Heart left ventricle (tissue), 16 donors: ENCODE measurements at regions not wholly inside any gene's neighbourhood (a gene's known extent, or its start where the extent isn't known, plus 50 kb on each side); places are given as distances from the start of the nearest gene placed in this dataset.

Experiments used
- ATAC-seq, 4 donors: fragments of 200-7000 bp; cut with Tn5 transposase; one replicate each; pipeline ENCODE4 v1.9.1; 2020 to 2022; ENCODE audit warnings: moderate library complexity in 4 of 4, mild to moderate bottlenecking in 3 of 4, moderate number of reproducible peaks in 1 of 4
- DNase-seq, 5 donors: peaks; one replicate each; pipeline ENCODE4 v3.0.0-alpha.2; 2020
- H3K27ac ChIP-seq, 12 donors: fragments of 200-600 bp; sonication (generic) in 4 of 12; one replicate each; pipeline versions ENCODE4 v1.5.0 to v1.8.0; 2016 to 2022; ENCODE audit warnings: mild to moderate bottlenecking in 2 of 12
- H3K27me3 ChIP-seq, 9 donors: fragments of 200-600 bp; sonication (generic) in 2 of 9; one replicate each; pipeline versions ENCODE4 v1.5.1 to v1.8.0; 2016 to 2022; ENCODE audit warnings: mild to moderate bottlenecking in 3 of 9
- H3K36me3 ChIP-seq, 9 donors: fragments of 200-600 bp; sonication (generic) in 2 of 9; one replicate each; pipeline versions ENCODE4 v1.5.0 to v1.8.0; 2018 to 2022; ENCODE audit warnings: mild to moderate bottlenecking in 2 of 9
- H3K4me1 ChIP-seq, 12 donors: fragments of 200-600 bp; sonication (generic) in 4 of 12; one replicate each; pipeline versions ENCODE4 v1.5.0 to v1.8.0; 2016 to 2022; ENCODE audit warnings: mild to moderate bottlenecking in 3 of 12
- H3K4me3 ChIP-seq, 12 donors: fragments of 200-600 bp; sonication (generic) in 4 of 12; one replicate each; pipeline versions ENCODE4 v1.5.0 to v1.8.0; 2017 to 2022; ENCODE audit warnings: mild to moderate bottlenecking in 9 of 12, moderate library complexity in 4 of 12
- H3K9me3 ChIP-seq, 12 donors: fragments of 200-600 bp; sonication (generic) in 4 of 12; one replicate each; pipeline versions ENCODE4 v1.5.0 to v1.8.0; 2016 to 2022; ENCODE audit warnings: mild to moderate bottlenecking in 1 of 12
- POLR2A ChIP-seq, 2 donors: fragments of 450-650 bp; IDR thresholded peaks; one replicate each; pipeline ENCODE4 v1.6.1; 2017; ENCODE audit warnings: antibody characterized with exemption in 2 of 2, mild to moderate bottlenecking in 2 of 2, moderate library complexity in 2 of 2
- WGBS, 4 donors: extraction: QIAGEN DNeasy Blood & Tissue Kit in 2 of 4; methylation state at CpG; one replicate each; pipeline versions ENCODE4 v1.1.5 to v1.1.7; 2013 to 2018; 5-methylcytosine and 5-hydroxymethylcytosine counted together
- intact Hi-C, 10 donors: fragments of 100-400 bp; cut with DNase I; formaldehyde crosslinking; loops; one replicate each; pipeline versions ENCODE4 v1.11.1 to v1.14.2; 2022
- TF ChIP-seq, protein P1 (sequence below), 12 donors: fragments of 200-600 bp; sonication (generic) in 4 of 12; IDR thresholded peaks; one replicate each; pipeline versions ENCODE4 v1.5.0 to v1.8.0; 2018 to 2022; ENCODE audit warnings: antibody characterized with exemption in 12 of 12, mild to moderate bottlenecking in 5 of 12
- donor health status: ischemic (EF 13 %, LVEDD 7.1; RV severe dilation, severe dysfunction).
- donor health status: healthy with polysubstance abuse.
- donor health status: DM: no; HTN: yes; CAD: no.
- donor health status: DM: no; HTN: no; CAD: no.
- donor health status: ischemic (EF 25% LVEDD 6.9; RV normal size, moderate dysfunction).
- donor health status: ischemic (EF 25% LVEDD 5.7; RV mildly dilated, moderate dysfunction).
- donor health status: healthy.
- donor health status: DM: yes; HTN: yes; CAD: no.
- donor health status: ischemic (EF 35%, LVEDD 5.7; RV mildly dilated, moderate dysfunction).
- donor health status: nonischemic (EF 11% LVEDD 7.7; RV severe dilation, severe dysfunction).
- donor health status: DM: yes; HTN: yes; CAD: no.
- donor health status: PGD.
- donor health status: ischemic (EF 29% LVEDD 5.4; RV normal size, mild dysfunction).
- donor health status: nonischemic (EF 23%, LVEDD 6.1; RV moderate dilation, normal function).

GRCh38 chr3:88785841-88786240 lies 321.6 kb upstream of the EPHA3 start:
- Histone ChIP-seq H3K36me3 (no peaks in the 10 kb centered on the region), H3K9me3 (peaks cover 0 to 10% (median 0%) of the 10 kb centered on the region in 12 donors), H3K4me1 (no peaks in the 10 kb centered on the region), H3K27me3 (no peaks in the 10 kb centered on the region), H3K27ac (no peak overlapping the region), H3K4me3 (no peak overlapping the region)
- TF ChIP-seq, protein P1, sequence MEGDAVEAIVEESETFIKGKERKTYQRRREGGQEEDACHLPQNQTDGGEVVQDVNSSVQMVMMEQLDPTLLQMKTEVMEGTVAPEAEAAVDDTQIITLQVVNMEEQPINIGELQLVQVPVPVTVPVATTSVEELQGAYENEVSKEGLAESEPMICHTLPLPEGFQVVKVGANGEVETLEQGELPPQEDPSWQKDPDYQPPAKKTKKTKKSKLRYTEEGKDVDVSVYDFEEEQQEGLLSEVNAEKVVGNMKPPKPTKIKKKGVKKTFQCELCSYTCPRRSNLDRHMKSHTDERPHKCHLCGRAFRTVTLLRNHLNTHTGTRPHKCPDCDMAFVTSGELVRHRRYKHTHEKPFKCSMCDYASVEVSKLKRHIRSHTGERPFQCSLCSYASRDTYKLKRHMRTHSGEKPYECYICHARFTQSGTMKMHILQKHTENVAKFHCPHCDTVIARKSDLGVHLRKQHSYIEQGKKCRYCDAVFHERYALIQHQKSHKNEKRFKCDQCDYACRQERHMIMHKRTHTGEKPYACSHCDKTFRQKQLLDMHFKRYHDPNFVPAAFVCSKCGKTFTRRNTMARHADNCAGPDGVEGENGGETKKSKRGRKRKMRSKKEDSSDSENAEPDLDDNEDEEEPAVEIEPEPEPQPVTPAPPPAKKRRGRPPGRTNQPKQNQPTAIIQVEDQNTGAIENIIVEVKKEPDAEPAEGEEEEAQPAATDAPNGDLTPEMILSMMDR (IDR thresholded peaks at IDR 0.05): no peak
- TF ChIP-seq POLR2A (IDR thresholded peaks at IDR 0.05): no peak
- no peak for ATAC-seq
- intact Hi-C loops: no loop called here
- DNase-seq: no peak

- intact Hi-C loops: no loop called here
- TF ChIP-seq, protein P1 (IDR thresholded peaks at IDR 0.05): no peak
- no peak for TF ChIP-seq POLR2A (IDR thresholded peaks at IDR 0.05)
- no peak for ATAC-seq
- Histone ChIP-seq H3K4me3 (no peak overlapping the region), H3K9me3 (peaks cover 0 to 32% (median 17%) of the 10 kb centered on the region in 12 donors), H3K27me3 (no peaks in the 10 kb centered on the region), H3K27ac (no peak overlapping the region), H3K4me1 (no peaks in the 10 kb centered on the region), H3K36me3 (no peaks in the 10 kb centered on the region)
- no peak for DNase-seq
Measured at GRCh38 chr3:88795503-88795902, 311.9 kb upstream of the EPHA3 start.

DNA sequence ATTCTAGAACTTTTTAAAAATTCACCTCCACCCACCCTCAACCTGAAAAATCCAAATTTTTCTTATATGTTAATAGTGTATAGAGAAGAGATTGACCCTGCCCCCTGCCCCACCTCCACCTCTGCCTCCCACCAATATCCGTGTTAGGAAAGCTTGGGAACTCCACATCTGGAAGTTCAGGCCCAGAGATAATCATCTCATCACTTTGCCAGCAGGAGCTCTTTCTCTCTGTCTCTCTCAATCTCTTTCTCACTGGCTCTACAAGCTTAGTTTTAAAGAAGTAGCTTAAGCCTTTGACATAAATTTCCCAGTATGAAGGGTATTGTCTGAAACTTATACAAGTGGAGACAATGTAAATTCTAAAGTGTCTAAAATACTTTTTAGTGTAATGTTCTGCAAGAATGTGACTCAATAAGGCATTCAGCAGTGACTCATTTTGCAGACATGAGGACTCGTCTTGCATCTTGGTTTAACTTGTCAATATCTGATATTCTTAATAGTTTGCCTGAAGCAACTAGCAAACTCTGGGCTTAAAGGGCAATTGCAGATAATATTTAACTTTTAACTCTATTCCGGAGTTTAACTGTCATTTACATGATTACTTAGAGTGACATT lies 299.8 kb upstream of the EPHA3 start:
- 48 to 72% (median 61%) methylated on average over 3 of the region's 3 CpGs for WGBS, 4 donors

DNA sequence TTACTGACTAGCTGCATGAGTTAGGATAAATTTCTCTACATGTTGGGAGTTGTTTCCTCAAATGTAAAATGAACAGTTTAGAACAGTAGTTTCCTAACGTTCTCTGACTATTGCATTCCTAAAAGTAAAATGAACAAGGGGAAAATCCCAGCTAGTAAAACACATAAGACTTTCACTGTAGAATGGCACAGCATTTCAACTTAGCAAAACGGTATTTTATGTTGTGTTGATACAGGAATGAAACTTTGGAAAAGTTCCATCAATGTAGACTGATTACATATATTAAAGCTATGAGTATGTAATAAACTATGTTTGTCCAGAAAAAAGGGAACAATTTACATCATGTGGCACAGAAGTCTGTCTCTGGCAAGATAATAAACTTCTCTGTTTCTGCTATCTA lies 297.4 kb upstream of the EPHA3 start:
- ATAC-seq (no peak), DNase-seq (no peak)
- TF ChIP-seq POLR2A (IDR thresholded peaks at IDR 0.05): no peak
- TF ChIP-seq, protein P1 (IDR thresholded peaks at IDR 0.05): no peak
- Histone ChIP-seq H3K9me3 (no peaks in the 10 kb centered on the region), H3K4me3 (no peak overlapping the region), H3K27ac (peak overlapping the region in 2 of 12 donors; percentile 22 to 27), H3K4me1 (peaks cover 0 to 6% (median 0%) of the 10 kb centered on the region in 12 donors), H3K27me3 (no peaks in the 10 kb centered on the region), H3K36me3 (no peaks in the 10 kb centered on the region)
- intact Hi-C loops: no loop called here
- 7 to 22% (median 10%) methylated on average over 2 of the region's 2 CpGs for WGBS, 4 donors

More for the DNA sequence above, 299.8 kb upstream of the EPHA3 start:
- ATAC-seq: no peak
- H3K9me3 ChIP-seq: no peaks in the 10 kb centered on the region
- H3K36me3 ChIP-seq: no peaks in the 10 kb centered on the region
- H3K4me3 ChIP-seq: no peak overlapping the region
- H3K27me3 ChIP-seq: no peaks in the 10 kb centered on the region
- TF ChIP-seq POLR2A (IDR thresholded peaks at IDR 0.05): no peak
- TF ChIP-seq, protein P1 (IDR thresholded peaks at IDR 0.05): no peak
- H3K4me1 ChIP-seq: peaks cover 0 to 6% (median 0%) of the 10 kb centered on the region in 12 donors
- no peak overlapping the region for H3K27ac ChIP-seq
- intact Hi-C loops: no loop called here
- DNase-seq: no peak
